ENCODE measurements at regions not wholly inside any gene's neighbourhood (a gene's known extent, or its start where the extent isn't known, plus 50 kb on each side); places are given as distances from the start of the nearest gene placed in this dataset.
A peak's percentile ranks its signal among the peaks of the same experiment; 100 is the strongest.

GRCh38 chr1:183734543-183735036 is 70.3 kb upstream of the RGL1 start:
- Histone ChIP-seq H3K4me2 (ENCODE audit: insufficient read depth, low read length) (peak overlapping the region; percentile 50), H4K20me1 (ENCODE audit: insufficient read depth, low read length) (no peaks in the 10 kb centered on the region), H3K79me2 (ENCODE audit: insufficient read depth, low read length) (no peaks in the 10 kb centered on the region), H3K9me3 (ENCODE audit: low read depth, low read length) (no peaks in the 10 kb centered on the region), H3K4me3 (ENCODE audit: insufficient read depth, low read length) (peak overlapping the region; percentile 38), H2AFZ (ENCODE audit: low read length) (peak overlapping the region; percentile 64), H3K27me3 (ENCODE audit: insufficient read depth, low read length) (no peaks in the 10 kb centered on the region), H3K4me1 (ENCODE audit: insufficient read depth, low read length) (peaks cover 14% of the 10 kb centered on the region), H3K27ac (ENCODE audit: low read depth, low read length) (peak overlapping the region; percentile 29), H3K36me3 (ENCODE audit: insufficient read depth, low read length) (no peaks in the 10 kb centered on the region)
- no peak for DNase-seq (ENCODE audit: insufficient read length, low spot score, missing footprints)
- TF ChIP-seq, protein P1, sequence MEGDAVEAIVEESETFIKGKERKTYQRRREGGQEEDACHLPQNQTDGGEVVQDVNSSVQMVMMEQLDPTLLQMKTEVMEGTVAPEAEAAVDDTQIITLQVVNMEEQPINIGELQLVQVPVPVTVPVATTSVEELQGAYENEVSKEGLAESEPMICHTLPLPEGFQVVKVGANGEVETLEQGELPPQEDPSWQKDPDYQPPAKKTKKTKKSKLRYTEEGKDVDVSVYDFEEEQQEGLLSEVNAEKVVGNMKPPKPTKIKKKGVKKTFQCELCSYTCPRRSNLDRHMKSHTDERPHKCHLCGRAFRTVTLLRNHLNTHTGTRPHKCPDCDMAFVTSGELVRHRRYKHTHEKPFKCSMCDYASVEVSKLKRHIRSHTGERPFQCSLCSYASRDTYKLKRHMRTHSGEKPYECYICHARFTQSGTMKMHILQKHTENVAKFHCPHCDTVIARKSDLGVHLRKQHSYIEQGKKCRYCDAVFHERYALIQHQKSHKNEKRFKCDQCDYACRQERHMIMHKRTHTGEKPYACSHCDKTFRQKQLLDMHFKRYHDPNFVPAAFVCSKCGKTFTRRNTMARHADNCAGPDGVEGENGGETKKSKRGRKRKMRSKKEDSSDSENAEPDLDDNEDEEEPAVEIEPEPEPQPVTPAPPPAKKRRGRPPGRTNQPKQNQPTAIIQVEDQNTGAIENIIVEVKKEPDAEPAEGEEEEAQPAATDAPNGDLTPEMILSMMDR (IDR thresholded peaks at IDR 0.05; ENCODE audit: extremely low read depth, low read depth, low read length), result no peak

- H3K4me3 ChIP-seq (ENCODE audit: insufficient read depth, low read length), result no peak overlapping the region
- no peak overlapping the region for H2AFZ ChIP-seq (ENCODE audit: low read length)
- H3K79me2 ChIP-seq (ENCODE audit: insufficient read depth, low read length), result no peaks in the 10 kb centered on the region
- DNase-seq (ENCODE audit: insufficient read length, low spot score, missing footprints), result no peak
- H3K9me3 ChIP-seq (ENCODE audit: low read depth, low read length), result no peaks in the 10 kb centered on the region
- H3K36me3 ChIP-seq (ENCODE audit: insufficient read depth, low read length), result no peaks in the 10 kb centered on the region
- no peaks in the 10 kb centered on the region for H4K20me1 ChIP-seq (ENCODE audit: insufficient read depth, low read length)
- TF ChIP-seq, protein P1 (IDR thresholded peaks at IDR 0.05; ENCODE audit: extremely low read depth, low read depth, low read length), result no peak
- no peak overlapping the region for H3K4me2 ChIP-seq (ENCODE audit: insufficient read depth, low read length)
- H3K27me3 ChIP-seq (ENCODE audit: insufficient read depth, low read length), result no peaks in the 10 kb centered on the region
- no peak overlapping the region for H3K27ac ChIP-seq (ENCODE audit: low read depth, low read length)
- H3K4me1 ChIP-seq (ENCODE audit: insufficient read depth, low read length), result peaks cover 14% of the 10 kb centered on the region
Measured at GRCh38 chr1:183733715-183734114, 71.2 kb upstream of the RGL1 start.

GRCh38 chr1:183732236-183732880 is 72.6 kb upstream of the RGL1 start:
- Histone ChIP-seq H3K79me2 (ENCODE audit: insufficient read depth, low read length) (no peaks in the 10 kb centered on the region), H2AFZ (ENCODE audit: low read length) (no peak overlapping the region), H3K36me3 (ENCODE audit: insufficient read depth, low read length) (no peaks in the 10 kb centered on the region), H3K9me3 (ENCODE audit: low read depth, low read length) (no peaks in the 10 kb centered on the region), H4K20me1 (ENCODE audit: insufficient read depth, low read length) (no peaks in the 10 kb centered on the region), H3K4me2 (ENCODE audit: insufficient read depth, low read length) (no peak overlapping the region), H3K4me1 (ENCODE audit: insufficient read depth, low read length) (peaks cover 14% of the 10 kb centered on the region), H3K27me3 (ENCODE audit: insufficient read depth, low read length) (no peaks in the 10 kb centered on the region), H3K27ac (ENCODE audit: low read depth, low read length) (no peak overlapping the region), H3K4me3 (ENCODE audit: insufficient read depth, low read length) (no peak overlapping the region)
- DNase-seq (ENCODE audit: insufficient read length, low spot score, missing footprints), result no peak
- TF ChIP-seq, protein P1 (IDR thresholded peaks at IDR 0.05; ENCODE audit: extremely low read depth, low read depth, low read length), result no peak

- Histone ChIP-seq H3K4me3 (ENCODE audit: insufficient read depth, low read length) (no peak overlapping the region), H3K4me1 (ENCODE audit: insufficient read depth, low read length) (peaks cover 14% of the 10 kb centered on the region), H4K20me1 (ENCODE audit: insufficient read depth, low read length) (no peaks in the 10 kb centered on the region), H3K36me3 (ENCODE audit: insufficient read depth, low read length) (no peaks in the 10 kb centered on the region), H3K27me3 (ENCODE audit: insufficient read depth, low read length) (no peaks in the 10 kb centered on the region), H3K79me2 (ENCODE audit: insufficient read depth, low read length) (no peaks in the 10 kb centered on the region), H3K27ac (ENCODE audit: low read depth, low read length) (no peak overlapping the region), H2AFZ (ENCODE audit: low read length) (no peak overlapping the region), H3K4me2 (ENCODE audit: insufficient read depth, low read length) (no peak overlapping the region), H3K9me3 (ENCODE audit: low read depth, low read length) (no peaks in the 10 kb centered on the region)
- no peak for DNase-seq (ENCODE audit: insufficient read length, low spot score, missing footprints)
- TF ChIP-seq, protein P1 (IDR thresholded peaks at IDR 0.05; ENCODE audit: extremely low read depth, low read depth, low read length), result no peak
Measured at GRCh38 chr1:183730886-183731573, 73.9 kb upstream of the RGL1 start.
